Posterior vena cava (tissue), 2 donors: ENCODE measurements at regions not wholly inside any gene's neighbourhood (a gene's known extent, or its start where the extent isn't known, plus 50 kb on each side); places are given as distances from the start of the nearest gene placed in this dataset.

Experiments
- DNase-seq: peaks from one replicate; pipeline ENCODE4 v3.0.0-alpha.2; 2020; ENCODE audit warnings: low spot score
- intact Hi-C, 2 donors: fragments of 100-400 bp; cut with DNase I; formaldehyde crosslinking; loops; one replicate each; pipeline versions ENCODE4 v1.14.1 to v1.14.2; 2022 to 2023
- donor health status: DM: yes; HTN: yes; CAD: no.
- donor health status: DM: yes; HTN: yes; CAD: no.

- intact Hi-C loops, result no loop called here
Observed at GRCh38 chr17:79171188-79171587, 96.6 kb downstream of the ENGASE start.

GRCh38 chr17:79169861-79170260, 95.2 kb downstream of the ENGASE start:
- intact Hi-C loops, result no loop called here
- DNase-seq, result no peak

More at GRCh38 chr17:79171188-79171587, 96.6 kb downstream of the ENGASE start:
- DNase-seq, result no peak

GRCh38 chr17:79169366-79169765, 94.7 kb downstream of the ENGASE start:
- intact Hi-C loops, result no loop called here
- DNase-seq, result no peak

- no peak for DNase-seq
- intact Hi-C loops, result no loop called here
Observed at GRCh38 chr17:79168486-79169055, 93.9 kb downstream of the ENGASE start.

- intact Hi-C loops, result no loop called here
- no peak for DNase-seq
Observed at GRCh38 chr17:79167486-79167885, 92.9 kb downstream of the ENGASE start.

GRCh38 chr17:79165756-79166473, 91.3 kb downstream of the ENGASE start:
- intact Hi-C loops, result no loop called here
- no peak for DNase-seq

- DNase-seq, result no peak
- intact Hi-C loops, result no loop called here
Observed at GRCh38 chr17:79164913-79165695, 90.5 kb downstream of the ENGASE start.

- DNase-seq, result no peak
- intact Hi-C loops, result no loop called here
Observed at GRCh38 chr17:79164408-79164807, 89.8 kb downstream of the ENGASE start.

- intact Hi-C loops, result no loop called here
Observed at GRCh38 chr17:79163071-79163470, 88.4 kb downstream of the ENGASE start.

GRCh38 chr17:79162012-79162963, 87.7 kb downstream of the ENGASE start:
- DNase-seq, result no peak
- intact Hi-C loops, result no loop called here

More at GRCh38 chr17:79163071-79163470, 88.4 kb downstream of the ENGASE start:
- DNase-seq, result no peak

- intact Hi-C loops, result no loop called here
- DNase-seq, result no peak
Observed at GRCh38 chr17:79160980-79161636, 86.5 kb downstream of the ENGASE start.

GRCh38 chr17:79159926-79160325, 85.3 kb downstream of the ENGASE start:
- intact Hi-C loops, result no loop called here
- no peak for DNase-seq

- intact Hi-C loops, result no loop called here
- no peak for DNase-seq
Observed at GRCh38 chr17:79159471-79159870, 84.8 kb downstream of the ENGASE start.

GRCh38 chr17:79156463-79157095, 82.0 kb downstream of the ENGASE start:
- intact Hi-C loops, result no loop called here
- no peak for DNase-seq

GRCh38 chr17:79155701-79156100, 81.1 kb downstream of the ENGASE start:
- intact Hi-C loops, result no loop called here
- DNase-seq, result no peak

- intact Hi-C loops, result no loop called here
- DNase-seq, result no peak
Observed at GRCh38 chr17:79154951-79155585, 80.4 kb downstream of the ENGASE start.

- no peak for DNase-seq
- intact Hi-C loops, result no loop called here
Observed at GRCh38 chr17:79154446-79154845, 79.8 kb downstream of the ENGASE start.
